OCI-LY1 (cell line): ENCODE measurements at regions not wholly inside any gene's neighbourhood (a gene's known extent, or its start where the extent isn't known, plus 50 kb on each side); places are given as distances from the start of the nearest gene placed in this dataset.

Experiments used
- CTCF ChIP-seq: fragments of 200-600 bp; sonication (generic), shearing (Covaris generic); IDR thresholded peaks from 2 replicates; pipeline ENCODE4 v1.5.1; 2017; ENCODE audit warnings: mild to moderate bottlenecking, antibody characterized with exemption, low read length, moderate library complexity, mixed read lengths
- EZH2 ChIP-seq: fragments of 200-600 bp; sonication (generic), shearing (Covaris generic); IDR thresholded peaks from 2 replicates; pipeline ENCODE4 v1.8.0; 2017; ENCODE audit warnings: borderline replicate concordance, mixed run types, mild to moderate bottlenecking, antibody characterized with exemption, low read length, moderate library complexity, mixed read lengths

GRCh38 chr6:118383924-118384323 lies 164.2 kb upstream of the PLN start:
- no peak for TF ChIP-seq EZH2
- no peak for TF ChIP-seq CTCF
